CD14-positive monocyte (primary cell): ENCODE measurements at regions not wholly inside any gene's neighbourhood (a gene's known extent, or its start where the extent isn't known, plus 50 kb on each side); places are given as distances from the start of the nearest gene placed in this dataset.

ENCODE experiments used
- DNase-seq, 3 donors: peaks; one replicate each; pipeline ENCODE4 v3.0.0-alpha.2; 2011 to 2022
- H2AFZ ChIP-seq: 2 replicates; pipeline ENCODE4 v1.6.0; 2012; ENCODE audit warnings: mild to moderate bottlenecking, low read depth, low read length, inconsistent platforms; ENCODE audit not compliant: insufficient read depth, poor library complexity, severe bottlenecking
- H3K27ac ChIP-seq, 2 donors: 1 replicate in 1 of 2; 2 replicates in 1 of 2; pipeline ENCODE4 v1.5.1; 2012 to 2013; ENCODE audit warnings: low read length in 2 of 2, control low read depth in 1 of 2, inconsistent platforms in 1 of 2, low read depth in 1 of 2, mild to moderate bottlenecking in 1 of 2
- H3K27me3 ChIP-seq, 2 donors: one replicate each; pipeline versions ENCODE4 v1.6.0 to v1.6.1; 2011 to 2013; ENCODE audit warnings: low read length in 2 of 2; ENCODE audit not compliant: control insufficient read depth in 2 of 2, insufficient read depth in 2 of 2
- H3K36me3 ChIP-seq, 2 donors: replicated peaks in 1 of 2; 1 replicate in 1 of 2; 2 replicates in 1 of 2; pipeline versions ENCODE4 v1.5.1 to v1.6.1; 2012 to 2013; ENCODE audit warnings: low read length in 2 of 2, control low read depth in 1 of 2, inconsistent platforms in 1 of 2, mild to moderate bottlenecking in 1 of 2; ENCODE audit not compliant: insufficient read depth in 2 of 2, control insufficient read depth in 1 of 2
- H3K4me1 ChIP-seq, 2 donors: 1 replicate in 1 of 2; 2 replicates in 1 of 2; pipeline versions ENCODE4 v1.5.1 to v1.6.1; 2012 to 2013; ENCODE audit warnings: low read length in 2 of 2, control low read depth in 1 of 2, inconsistent platforms in 1 of 2, mild to moderate bottlenecking in 1 of 2, moderate library complexity in 1 of 2; ENCODE audit not compliant: insufficient read depth in 2 of 2, control insufficient read depth in 1 of 2
- H3K4me2 ChIP-seq: replicated peaks from 2 replicates; pipeline ENCODE3; 2012; ENCODE audit warnings: low read length, moderate library complexity, mild to moderate bottlenecking; ENCODE audit not compliant: poor library complexity, severe bottlenecking; ENCODE audit errors: extremely low read depth
- H3K4me3 ChIP-seq, 3 experiments: fragments of 200-600 bp in 1 of 3; sonication (generic) in 1 of 3; replicated peaks in 1 of 3; 1 replicate in 2 of 3; 2 replicates in 1 of 3; pipeline ENCODE4 v1.5.1; 2011 to 2013; ENCODE audit warnings: low read length in 3 of 3, mild to moderate bottlenecking in 3 of 3, control low read depth in 2 of 3, low read depth in 2 of 3, inconsistent platforms in 1 of 3, moderate library complexity in 1 of 3
- H3K79me2 ChIP-seq: 2 replicates; pipeline ENCODE4 v1.6.0; 2012; ENCODE audit warnings: mild to moderate bottlenecking, control low read depth, inconsistent platforms, low read length, moderate library complexity; ENCODE audit not compliant: insufficient read depth
- H3K9ac ChIP-seq: 2 replicates; pipeline ENCODE4 v1.6.0; 2017; ENCODE audit warnings: low read length, mild to moderate bottlenecking; ENCODE audit not compliant: insufficient read depth, poor library complexity, severe bottlenecking
- H3K9me3 ChIP-seq, 2 donors: replicated peaks in 1 of 2; 1 replicate in 1 of 2; 2 replicates in 1 of 2; pipeline versions ENCODE4 v1.5.1 to v1.6.1; 2012 to 2013; ENCODE audit warnings: low read length in 2 of 2, control low read depth in 1 of 2; ENCODE audit not compliant: control insufficient read depth in 1 of 2, insufficient read depth in 1 of 2
- H4K20me1 ChIP-seq: 2 replicates; pipeline ENCODE4 v1.6.0; 2012; ENCODE audit warnings: mild to moderate bottlenecking, low read length, control low read depth, moderate library complexity; ENCODE audit not compliant: insufficient read depth
- H3K27ac Mint-ChIP-seq, 7 donors: one replicate each; pipeline ENCODE4 v1.8.0; 2020; ENCODE audit warnings: mild to moderate bottlenecking in 7 of 7, mixed read lengths in 7 of 7, moderate library complexity in 6 of 7, inconsistent platforms in 2 of 7
- H3K27me3 Mint-ChIP-seq, 3 donors: one replicate each; pipeline ENCODE4 v1.8.0; 2021 to 2022; ENCODE audit warnings: low read depth in 3 of 3, mild to moderate bottlenecking in 3 of 3, mixed read lengths in 3 of 3, moderate library complexity in 3 of 3, inconsistent platforms in 1 of 3
- H3K36me3 Mint-ChIP-seq, 2 donors: one replicate each; pipeline ENCODE4 v1.8.0; 2020; ENCODE audit warnings: mixed read lengths in 2 of 2, inconsistent platforms in 1 of 2, mild to moderate bottlenecking in 1 of 2
- H3K4me1 Mint-ChIP-seq: one replicate; pipeline ENCODE4 v1.8.0; 2020; ENCODE audit warnings: mild to moderate bottlenecking, mixed read lengths
- H3K4me3 Mint-ChIP-seq, 2 donors: one replicate each; pipeline ENCODE4 v1.8.0; 2020; ENCODE audit warnings: mild to moderate bottlenecking in 2 of 2, mixed read lengths in 2 of 2, moderate library complexity in 1 of 2
- H3K9me3 Mint-ChIP-seq, 7 donors: one replicate each; pipeline ENCODE4 v1.8.0; 2020 to 2022; ENCODE audit warnings: mixed read lengths in 7 of 7, mild to moderate bottlenecking in 6 of 7, moderate library complexity in 6 of 7, inconsistent platforms in 2 of 7
- CTCF ChIP-seq: fragments of 200-600 bp; IDR thresholded peaks from one replicate; pipeline ENCODE4 v1.8.0; 2022; ENCODE audit warnings: antibody characterized with exemption, mild to moderate bottlenecking
- WGBS: methylation state at CpG from one replicate; pipeline ENCODE4 v1.1.5; 2013; ENCODE audit warnings: missing lambda C conversion rate; ENCODE audit not compliant: insufficient coverage; 5-methylcytosine and 5-hydroxymethylcytosine counted together
- intact Hi-C, 2 donors: fragments of 100-400 bp; cut with micrococcal nuclease; formaldehyde crosslinking; loops; one replicate each; pipeline versions ENCODE4 v1.15.0 to v1.15.1; 2023

- H3K4me2 ChIP-seq: no peak overlapping the region
- no peak overlapping the region for H3K4me3 Mint-ChIP-seq
- H4K20me1 ChIP-seq: no peaks in the 10 kb centered on the region
- no peak for DNase-seq
- no peaks in the 10 kb centered on the region for H3K4me1 ChIP-seq
- no peak overlapping the region for H3K27ac ChIP-seq
- no peak for TF ChIP-seq CTCF
- no peak overlapping the region for H2AFZ ChIP-seq
- H3K9me3 ChIP-seq: no peaks in the 10 kb centered on the region
- intact Hi-C loops: no loop called here
- no peaks in the 10 kb centered on the region for H3K36me3 ChIP-seq
- H3K9me3 Mint-ChIP-seq: peaks cover 0 to 2% (median 0%) of the 10 kb centered on the region in 7 donors
- H3K4me3 ChIP-seq: no peak overlapping the region
- no peaks in the 10 kb centered on the region for H3K4me1 Mint-ChIP-seq
- no peaks in the 10 kb centered on the region for H3K27me3 Mint-ChIP-seq
- no peak overlapping the region for H3K9ac ChIP-seq
- H3K27ac Mint-ChIP-seq: no peak overlapping the region
- no peaks in the 10 kb centered on the region for H3K27me3 ChIP-seq
- no CpG with 5 or more reads among the region's 1 CpG for WGBS
- H3K36me3 Mint-ChIP-seq: no peaks in the 10 kb centered on the region
- no peaks in the 10 kb centered on the region for H3K79me2 ChIP-seq
Measured at GRCh38 chr4:148550788-148551187, 108.6 kb upstream of the NR3C2 start.

GRCh38 chr4:148542922-148543623 lies 100.9 kb upstream of the NR3C2 start:
- no peaks in the 10 kb centered on the region for H3K4me1 ChIP-seq
- no peak overlapping the region for H3K4me2 ChIP-seq
- H3K27me3 ChIP-seq: no peaks in the 10 kb centered on the region
- H3K4me1 Mint-ChIP-seq: no peaks in the 10 kb centered on the region
- WGBS: no CpG with 5 or more reads among the region's 4 CpGs
- H3K4me3 Mint-ChIP-seq: no peak overlapping the region
- H3K9me3 Mint-ChIP-seq: peaks cover 0 to 2% (median 0%) of the 10 kb centered on the region in 7 donors
- no peaks in the 10 kb centered on the region for H3K36me3 ChIP-seq
- H3K9ac ChIP-seq: no peak overlapping the region
- intact Hi-C loops: no loop called here
- no peak overlapping the region for H2AFZ ChIP-seq
- H3K4me3 ChIP-seq: no peak overlapping the region
- peaks cover 0 to 5% of the 10 kb centered on the region in 2 donors for H3K9me3 ChIP-seq
- no peak overlapping the region for H3K27ac Mint-ChIP-seq
- no peaks in the 10 kb centered on the region for H3K36me3 Mint-ChIP-seq
- H3K27me3 Mint-ChIP-seq: no peaks in the 10 kb centered on the region
- no peaks in the 10 kb centered on the region for H4K20me1 ChIP-seq
- H3K27ac ChIP-seq: no peak overlapping the region
- TF ChIP-seq CTCF: no peak
- DNase-seq: no peak
- H3K79me2 ChIP-seq: no peaks in the 10 kb centered on the region
